Parathyroid adenoma (tissue), 2 donors: ENCODE measurements at regions not wholly inside any gene's neighbourhood (a gene's known extent, or its start where the extent isn't known, plus 50 kb on each side); places are given as distances from the start of the nearest gene placed in this dataset.

Experiments used
- H2AFZ ChIP-seq: fragments of 300-600 bp; sonication (generic); one replicate; pipeline ENCODE4 v1.7.0; 2017; ENCODE audit warnings: antibody characterized with exemption, mild to moderate bottlenecking
- H3K27ac ChIP-seq: fragments of 300-600 bp; sonication (generic); one replicate; pipeline ENCODE4 v1.7.0; 2017
- H3K27me3 ChIP-seq: fragments of 300-600 bp; sonication (generic); one replicate; pipeline ENCODE4 v1.7.0; 2017; ENCODE audit warnings: low read length; ENCODE audit not compliant: control insufficient read depth, insufficient read depth
- H3K36me3 ChIP-seq: fragments of 300-600 bp; sonication (generic); one replicate; pipeline ENCODE4 v1.7.0; 2017; ENCODE audit warnings: low read length; ENCODE audit not compliant: control insufficient read depth, insufficient read depth
- H3K4me1 ChIP-seq: fragments of 300-600 bp; sonication (generic); one replicate; pipeline ENCODE4 v1.7.0; 2017; ENCODE audit warnings: control low read depth
- H3K4me2 ChIP-seq: fragments of 300-600 bp; sonication (generic); one replicate; pipeline ENCODE4 v1.7.0; 2017; ENCODE audit warnings: low read length
- H3K4me3 ChIP-seq: fragments of 300-600 bp; sonication (generic); one replicate; pipeline ENCODE4 v1.7.0; 2017; ENCODE audit warnings: low read depth, low read length
- H3K79me2 ChIP-seq: fragments of 300-600 bp; sonication (generic); one replicate; pipeline ENCODE4 v1.7.0; 2017; ENCODE audit warnings: control low read depth
- H3K9ac ChIP-seq: fragments of 300-600 bp; sonication (generic); one replicate; pipeline ENCODE4 v1.7.0; 2017; ENCODE audit warnings: mild to moderate bottlenecking
- H3K9me3 ChIP-seq: fragments of 300-600 bp; sonication (generic); one replicate; pipeline ENCODE4 v1.7.0; 2017; ENCODE audit warnings: low read length; ENCODE audit not compliant: control insufficient read depth
- TF ChIP-seq, protein P1 (sequence below): fragments of 300-600 bp; sonication (generic); IDR thresholded peaks from one replicate; pipeline ENCODE4 v1.7.0; 2017; ENCODE audit warnings: antibody characterized with exemption, mild to moderate bottlenecking
- donor health status: primary hyperparathyroidism.

DNA sequence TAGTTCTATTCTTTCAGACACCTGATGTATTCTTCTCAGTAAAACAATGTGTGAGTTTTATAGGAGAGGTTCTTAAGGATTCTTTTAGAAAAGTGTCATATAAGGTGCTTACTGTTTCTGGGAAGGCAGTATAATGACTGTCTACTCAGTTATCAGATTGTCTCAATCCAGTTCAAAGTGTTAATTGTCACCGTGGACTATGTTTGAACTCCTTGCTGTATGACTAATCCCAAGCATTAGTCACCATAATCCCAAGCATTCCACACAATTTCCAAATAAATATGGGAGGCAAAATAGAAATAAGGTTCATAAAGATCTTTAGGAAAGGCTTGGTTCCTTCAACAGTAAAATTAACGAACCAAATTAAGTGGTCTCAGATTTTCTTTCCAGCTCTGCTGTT lies 342.1 kb upstream of the NR5A2 start:
- TF ChIP-seq, protein P1, sequence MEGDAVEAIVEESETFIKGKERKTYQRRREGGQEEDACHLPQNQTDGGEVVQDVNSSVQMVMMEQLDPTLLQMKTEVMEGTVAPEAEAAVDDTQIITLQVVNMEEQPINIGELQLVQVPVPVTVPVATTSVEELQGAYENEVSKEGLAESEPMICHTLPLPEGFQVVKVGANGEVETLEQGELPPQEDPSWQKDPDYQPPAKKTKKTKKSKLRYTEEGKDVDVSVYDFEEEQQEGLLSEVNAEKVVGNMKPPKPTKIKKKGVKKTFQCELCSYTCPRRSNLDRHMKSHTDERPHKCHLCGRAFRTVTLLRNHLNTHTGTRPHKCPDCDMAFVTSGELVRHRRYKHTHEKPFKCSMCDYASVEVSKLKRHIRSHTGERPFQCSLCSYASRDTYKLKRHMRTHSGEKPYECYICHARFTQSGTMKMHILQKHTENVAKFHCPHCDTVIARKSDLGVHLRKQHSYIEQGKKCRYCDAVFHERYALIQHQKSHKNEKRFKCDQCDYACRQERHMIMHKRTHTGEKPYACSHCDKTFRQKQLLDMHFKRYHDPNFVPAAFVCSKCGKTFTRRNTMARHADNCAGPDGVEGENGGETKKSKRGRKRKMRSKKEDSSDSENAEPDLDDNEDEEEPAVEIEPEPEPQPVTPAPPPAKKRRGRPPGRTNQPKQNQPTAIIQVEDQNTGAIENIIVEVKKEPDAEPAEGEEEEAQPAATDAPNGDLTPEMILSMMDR = no peak
- Histone ChIP-seq H3K27me3 (no peaks in the 10 kb centered on the region), H2AFZ (no peak overlapping the region), H3K79me2 (no peaks in the 10 kb centered on the region), H3K4me2 (no peak overlapping the region), H3K4me1 (no peaks in the 10 kb centered on the region), H3K9me3 (no peaks in the 10 kb centered on the region), H3K4me3 (no peak overlapping the region), H3K9ac (no peak overlapping the region), H3K36me3 (no peaks in the 10 kb centered on the region), H3K27ac (no peak overlapping the region)

DNA sequence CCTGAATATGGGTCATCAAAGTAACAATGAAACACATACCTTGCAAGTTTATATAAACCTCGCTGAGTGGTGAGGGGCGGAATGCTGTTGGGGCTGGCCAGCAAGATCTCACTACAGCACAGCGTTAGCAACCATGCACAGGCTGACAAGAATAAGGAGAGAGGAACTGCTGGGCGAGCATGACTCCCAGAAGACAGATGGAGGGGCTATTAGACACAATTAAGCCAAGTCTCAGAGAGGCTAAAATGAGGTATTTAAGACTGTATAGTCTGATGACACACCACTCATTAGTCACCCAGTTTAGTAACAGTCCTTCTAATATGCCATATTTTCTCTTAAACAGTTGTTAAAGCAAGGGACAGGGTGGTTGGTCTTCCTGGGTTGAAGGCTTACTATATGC lies 340.2 kb upstream of the NR5A2 start:
- H3K9ac ChIP-seq = no peak overlapping the region
- no peak overlapping the region for H3K4me2 ChIP-seq
- no peaks in the 10 kb centered on the region for H3K9me3 ChIP-seq
- H3K79me2 ChIP-seq = no peaks in the 10 kb centered on the region
- no peaks in the 10 kb centered on the region for H3K27me3 ChIP-seq
- H2AFZ ChIP-seq = no peak overlapping the region
- H3K27ac ChIP-seq = no peak overlapping the region
- no peak overlapping the region for H3K4me3 ChIP-seq
- TF ChIP-seq, protein P1 = no peak
- no peaks in the 10 kb centered on the region for H3K36me3 ChIP-seq
- H3K4me1 ChIP-seq = no peaks in the 10 kb centered on the region

DNA sequence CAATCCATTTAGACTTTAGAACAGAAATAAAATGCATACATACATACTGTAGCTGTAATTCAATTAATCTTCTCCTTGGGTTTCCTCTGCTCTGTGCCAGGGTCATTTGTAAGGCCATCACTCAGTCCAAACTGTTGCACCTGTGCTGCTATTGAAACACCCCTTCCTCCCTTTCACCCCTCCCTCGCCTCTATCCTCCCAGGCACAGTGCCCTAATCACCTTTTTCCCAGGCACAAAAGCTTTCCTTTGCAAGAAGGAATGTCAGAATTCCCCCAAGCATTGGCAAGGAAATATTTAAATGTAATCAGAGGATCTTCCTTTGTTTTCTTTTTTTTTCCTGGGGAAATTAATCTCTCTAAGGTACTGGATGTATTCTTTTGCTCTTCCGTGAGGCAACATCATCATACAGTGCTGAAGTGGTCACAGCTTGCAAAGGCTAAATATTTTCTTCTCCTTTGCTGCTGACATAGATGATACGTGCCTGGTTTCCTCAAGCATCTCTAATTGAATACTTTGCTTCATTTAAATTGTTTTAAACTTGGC lies 339.3 kb upstream of the NR5A2 start:
- H3K36me3 ChIP-seq = no peaks in the 10 kb centered on the region
- no peaks in the 10 kb centered on the region for H3K9me3 ChIP-seq
- H3K4me3 ChIP-seq = no peak overlapping the region
- no peak overlapping the region for H3K9ac ChIP-seq
- H3K4me2 ChIP-seq = no peak overlapping the region
- no peaks in the 10 kb centered on the region for H3K4me1 ChIP-seq
- no peak overlapping the region for H3K27ac ChIP-seq
- no peak overlapping the region for H2AFZ ChIP-seq
- no peaks in the 10 kb centered on the region for H3K79me2 ChIP-seq
- TF ChIP-seq, protein P1 = no peak
- H3K27me3 ChIP-seq = no peaks in the 10 kb centered on the region

DNA sequence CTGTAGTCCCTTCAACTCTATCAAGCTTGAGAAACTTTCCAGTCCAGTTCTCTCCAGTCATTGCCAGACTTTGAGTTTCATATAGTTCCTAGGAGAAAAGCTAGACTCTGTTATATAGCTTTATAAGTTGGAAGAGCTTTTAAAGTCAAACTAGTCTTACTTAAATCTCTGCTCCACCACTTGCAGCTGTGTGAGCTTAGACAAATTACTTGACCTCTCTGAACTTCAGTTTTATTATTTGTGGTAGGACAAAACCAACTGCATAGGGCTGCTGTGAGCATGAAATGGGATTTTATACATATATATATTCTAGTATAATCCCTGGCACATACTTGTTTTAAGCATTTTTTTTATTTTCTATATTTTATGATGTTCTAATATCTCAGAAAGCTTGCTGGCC lies 338.7 kb upstream of the NR5A2 start:
- TF ChIP-seq, protein P1 = no peak

DNA sequence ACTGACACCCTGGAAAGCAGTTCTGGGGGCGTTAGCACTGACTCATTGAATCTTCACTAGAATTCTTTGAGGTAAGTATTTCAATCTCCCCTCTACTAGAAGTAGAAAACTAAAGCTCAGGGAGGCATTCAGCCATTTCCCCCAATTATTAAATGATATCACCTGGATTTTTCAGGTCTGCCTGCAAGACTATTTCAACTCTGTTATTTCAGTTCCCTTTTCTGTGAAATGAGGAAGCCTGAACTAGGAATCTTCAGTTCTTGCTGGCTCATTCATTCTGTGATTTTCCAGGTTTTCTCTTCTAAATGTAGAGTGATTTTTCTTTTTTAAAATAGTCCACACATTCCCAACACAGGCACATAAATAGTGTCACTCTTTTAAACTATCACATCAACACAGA lies 337.0 kb upstream of the NR5A2 start:
- no peak overlapping the region for H3K4me2 ChIP-seq
- H3K79me2 ChIP-seq = no peaks in the 10 kb centered on the region
- H3K9me3 ChIP-seq = no peaks in the 10 kb centered on the region
- H3K9ac ChIP-seq = no peak overlapping the region
- H3K4me3 ChIP-seq = no peak overlapping the region
- no peaks in the 10 kb centered on the region for H3K27me3 ChIP-seq
- TF ChIP-seq, protein P1 = no peak
- no peaks in the 10 kb centered on the region for H3K36me3 ChIP-seq
- no peak overlapping the region for H3K27ac ChIP-seq
- H2AFZ ChIP-seq = no peak overlapping the region
- H3K4me1 ChIP-seq = no peaks in the 10 kb centered on the region

More for the DNA sequence above, 338.7 kb upstream of the NR5A2 start:
- no peak overlapping the region for H3K9ac ChIP-seq
- H3K79me2 ChIP-seq = no peaks in the 10 kb centered on the region
- no peak overlapping the region for H3K4me3 ChIP-seq
- no peak overlapping the region for H2AFZ ChIP-seq
- no peaks in the 10 kb centered on the region for H3K9me3 ChIP-seq
- H3K27me3 ChIP-seq = no peaks in the 10 kb centered on the region
- H3K27ac ChIP-seq = no peak overlapping the region
- no peaks in the 10 kb centered on the region for H3K4me1 ChIP-seq
- no peak overlapping the region for H3K4me2 ChIP-seq
- no peaks in the 10 kb centered on the region for H3K36me3 ChIP-seq
